Panc1 (cell line): ENCODE measurements at regions not wholly inside any gene's neighbourhood (a gene's known extent, or its start where the extent isn't known, plus 50 kb on each side); places are given as distances from the start of the nearest gene placed in this dataset.

ENCODE experiments used
- CTCF ChIP-seq: fragments of 450-650 bp; IDR thresholded peaks from 2 replicates; pipeline ENCODE4 v1.5.1; 2017; ENCODE audit warnings: mild to moderate bottlenecking
- POLR2AphosphoS5 ChIP-seq: IDR thresholded peaks from 2 replicates; pipeline ENCODE4 v1.6.1; 2012; ENCODE audit warnings: mild to moderate bottlenecking, low read depth, low read length, moderate library complexity
- REST ChIP-seq, 2 experiments: IDR thresholded peaks; 2 replicates each; pipeline ENCODE4 v1.6.1; 2011 to 2012; ENCODE audit warnings: low read depth in 2 of 2, control low read depth in 1 of 2, low read length in 1 of 2, mild to moderate bottlenecking in 1 of 2, moderate library complexity in 1 of 2; ENCODE audit not compliant: insufficient read depth in 1 of 2

GRCh38 chr3:115381931-115382330 lies 234.8 kb upstream of the ZBTB20 start:
- TF ChIP-seq CTCF (no peak), POLR2AphosphoS5 (no peak), REST (IDR thresholded peaks at IDR 0.05; ENCODE audit: insufficient read depth in 1 of 2, low read depth in 2 of 2, low read length in 1 of 2) (no peak)
